Prostate gland (tissue), 2 donors: ENCODE measurements at regions not wholly inside any gene's neighbourhood (a gene's known extent, or its start where the extent isn't known, plus 50 kb on each side); places are given as distances from the start of the nearest gene placed in this dataset.

ENCODE experiments used
- POLR2AphosphoS5 ChIP-seq: sonication (generic); formaldehyde crosslinking; IDR thresholded peaks from one replicate; pipeline ENCODE4 v1.6.1; 2017; ENCODE audit warnings: antibody characterized with exemption
- TF ChIP-seq, protein P1 (sequence below), 4 experiments: fragments of 200-600 bp in 2 of 4; fragments of 450-650 bp in 2 of 4; sonication (generic) in 2 of 4; IDR thresholded peaks; 1 replicate in 3 of 4; 2 replicates in 1 of 4; pipeline ENCODE4 v1.5.1; 2016 to 2019; ENCODE audit warnings: antibody characterized with exemption in 4 of 4, mild to moderate bottlenecking in 2 of 4, moderate library complexity in 2 of 4

DNA sequence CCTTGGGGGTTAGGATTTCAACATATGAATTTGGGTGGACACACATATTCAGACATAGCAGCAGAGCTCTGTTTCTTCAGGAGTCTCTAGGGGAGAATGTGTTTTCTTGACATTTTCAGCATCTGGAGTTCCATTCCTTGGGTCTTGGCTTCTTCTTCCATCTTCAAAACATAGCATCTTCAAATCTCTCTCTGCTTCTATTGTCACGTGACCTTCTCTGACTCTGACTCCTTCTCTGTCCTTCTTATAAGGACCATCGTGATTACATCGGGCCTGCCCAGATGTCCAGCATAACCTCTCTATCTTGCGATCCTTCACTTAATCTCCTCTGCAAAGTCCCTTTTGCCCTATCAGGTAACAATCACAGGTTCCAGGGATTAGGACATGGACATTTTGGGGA is 101.0 kb upstream of the CHD6 start:
- TF ChIP-seq, protein P1, sequence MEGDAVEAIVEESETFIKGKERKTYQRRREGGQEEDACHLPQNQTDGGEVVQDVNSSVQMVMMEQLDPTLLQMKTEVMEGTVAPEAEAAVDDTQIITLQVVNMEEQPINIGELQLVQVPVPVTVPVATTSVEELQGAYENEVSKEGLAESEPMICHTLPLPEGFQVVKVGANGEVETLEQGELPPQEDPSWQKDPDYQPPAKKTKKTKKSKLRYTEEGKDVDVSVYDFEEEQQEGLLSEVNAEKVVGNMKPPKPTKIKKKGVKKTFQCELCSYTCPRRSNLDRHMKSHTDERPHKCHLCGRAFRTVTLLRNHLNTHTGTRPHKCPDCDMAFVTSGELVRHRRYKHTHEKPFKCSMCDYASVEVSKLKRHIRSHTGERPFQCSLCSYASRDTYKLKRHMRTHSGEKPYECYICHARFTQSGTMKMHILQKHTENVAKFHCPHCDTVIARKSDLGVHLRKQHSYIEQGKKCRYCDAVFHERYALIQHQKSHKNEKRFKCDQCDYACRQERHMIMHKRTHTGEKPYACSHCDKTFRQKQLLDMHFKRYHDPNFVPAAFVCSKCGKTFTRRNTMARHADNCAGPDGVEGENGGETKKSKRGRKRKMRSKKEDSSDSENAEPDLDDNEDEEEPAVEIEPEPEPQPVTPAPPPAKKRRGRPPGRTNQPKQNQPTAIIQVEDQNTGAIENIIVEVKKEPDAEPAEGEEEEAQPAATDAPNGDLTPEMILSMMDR (IDR thresholded peaks at IDR 0.05), result no peak
- TF ChIP-seq POLR2AphosphoS5, result no peak
